Aorta (tissue), 5 donors: ENCODE measurements at regions not wholly inside any gene's neighbourhood (a gene's known extent, or its start where the extent isn't known, plus 50 kb on each side); places are given as distances from the start of the nearest gene placed in this dataset.

ENCODE experiments used
- ATAC-seq: fragments of 200-7000 bp; cut with Tn5 transposase; one replicate; pipeline ENCODE4 v1.9.1; 2022; ENCODE audit warnings: moderate library complexity; ENCODE audit not compliant: low FRiP score
- DNase-seq, 2 donors: peaks; one replicate each; pipeline ENCODE4 v3.0.0-alpha.2; 2020
- H3K27ac ChIP-seq, 2 donors: one replicate each; pipeline ENCODE4 v1.5.1; 2013; ENCODE audit warnings: low read length in 2 of 2, mild to moderate bottlenecking in 2 of 2, moderate library complexity in 2 of 2, control low read depth in 1 of 2, inconsistent platforms in 1 of 2, low read depth in 1 of 2
- H3K27me3 ChIP-seq, 2 donors: one replicate each; pipeline ENCODE4 v1.6.1; 2013; ENCODE audit warnings: control low read depth in 1 of 2, low read length in 1 of 2, mild to moderate bottlenecking in 1 of 2, moderate library complexity in 1 of 2; ENCODE audit not compliant: insufficient read depth in 2 of 2, control insufficient read depth in 1 of 2
- H3K36me3 ChIP-seq, 2 donors: one replicate each; pipeline ENCODE4 v1.6.1; 2013; ENCODE audit warnings: control low read depth in 1 of 2, low read length in 1 of 2, mild to moderate bottlenecking in 1 of 2; ENCODE audit not compliant: insufficient read depth in 2 of 2, control insufficient read depth in 1 of 2
- H3K4me1 ChIP-seq, 2 donors: one replicate each; pipeline ENCODE4 v1.6.1; 2013; ENCODE audit warnings: low read length in 2 of 2, control low read depth in 1 of 2, mild to moderate bottlenecking in 1 of 2, moderate library complexity in 1 of 2; ENCODE audit not compliant: insufficient read depth in 2 of 2, control insufficient read depth in 1 of 2
- H3K4me3 ChIP-seq, 2 donors: one replicate each; pipeline ENCODE4 v1.5.1; 2013; ENCODE audit warnings: low read length in 2 of 2, control low read depth in 1 of 2, mild to moderate bottlenecking in 1 of 2
- H3K9me3 ChIP-seq: one replicate; pipeline ENCODE4 v1.6.1; 2013; ENCODE audit warnings: mild to moderate bottlenecking, low read length; ENCODE audit not compliant: control insufficient read depth
- WGBS, 2 donors: extraction: QIAGEN DNeasy Blood & Tissue Kit; methylation state at CpG; one replicate each; pipeline ENCODE4 v1.1.7; 2013; 5-methylcytosine and 5-hydroxymethylcytosine counted together
- intact Hi-C, 2 donors: fragments of 100-400 bp; cut with DNase I; formaldehyde crosslinking; loops; one replicate each; pipeline versions ENCODE4 v1.14.2 to v1.15.0; 2022
- donor health status: healthy with polysubstance abuse.
- donor health status: Bipolar disorder and iron deficiency.
- donor health status: DM: no; HTN: no; CAD: no.
- donor health status: DM: no; HTN: no; CAD: no.
- donor health status: DM: yes; HTN: yes; CAD: no.

DNA sequence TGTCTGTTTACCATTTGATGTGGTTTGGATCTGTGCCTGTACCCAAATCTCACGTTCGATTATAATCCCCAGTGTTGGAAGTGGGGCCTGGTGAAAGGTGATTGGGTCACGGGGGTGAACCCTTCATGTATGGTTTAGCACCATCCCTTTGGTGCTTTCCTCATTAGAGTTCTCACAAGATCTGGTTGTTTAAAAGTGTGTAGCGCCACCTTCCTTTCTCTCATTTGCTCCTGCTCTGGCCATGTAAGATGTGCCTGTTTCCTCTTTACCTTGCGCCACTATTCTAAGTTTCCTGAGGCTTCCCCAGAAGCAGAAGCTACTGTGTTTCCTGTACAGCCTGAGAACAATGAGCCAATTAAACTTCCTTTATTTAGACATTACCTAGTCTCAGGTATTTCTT is 610.7 kb upstream of the ADGRL3 start:
- intact Hi-C loops = no loop called here
- no peak for ATAC-seq
- Histone ChIP-seq H3K4me1 (peaks cover 0 to 3% of the 10 kb centered on the region in 2 donors), H3K27me3 (no peaks in the 10 kb centered on the region), H3K36me3 (no peaks in the 10 kb centered on the region), H3K27ac (no peak overlapping the region), H3K4me3 (no peak overlapping the region), H3K9me3 (no peaks in the 10 kb centered on the region)
- DNase-seq = no peak
- 75 to 88% methylated on average over 5 of the region's 5 CpGs for WGBS, 2 donors

DNA sequence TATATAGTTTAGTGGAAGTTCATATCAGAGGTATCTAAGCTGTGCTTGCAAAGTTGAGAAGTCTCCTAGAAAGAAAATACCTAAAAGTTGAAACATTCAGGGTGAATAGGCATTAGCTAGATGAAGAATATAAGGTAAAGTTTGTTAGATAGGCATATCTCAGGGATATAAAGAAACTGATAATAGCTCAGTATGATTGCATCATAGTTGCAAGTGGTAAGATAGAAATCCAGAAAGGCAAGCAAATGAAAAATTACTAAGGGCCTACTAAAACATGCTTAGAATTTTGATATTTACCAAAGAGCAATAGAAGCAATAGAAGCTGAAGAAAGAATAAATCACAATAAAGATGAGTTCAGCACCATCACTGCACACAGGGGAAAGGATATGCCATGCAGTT is 610.0 kb upstream of the ADGRL3 start:
- Histone ChIP-seq H3K9me3 (no peaks in the 10 kb centered on the region), H3K27ac (no peak overlapping the region)
- no peak for ATAC-seq

GRCh38 chr4:60605646-60606354 is 594.3 kb upstream of the ADGRL3 start:
- Histone ChIP-seq H3K4me3 (no peak overlapping the region), H3K9me3 (no peaks in the 10 kb centered on the region), H3K27me3 (no peaks in the 10 kb centered on the region), H3K27ac (no peak overlapping the region), H3K4me1 (no peaks in the 10 kb centered on the region), H3K36me3 (no peaks in the 10 kb centered on the region)
- intact Hi-C loops = no loop called here
- 31 to 41% methylated on average over 2 of the region's 2 CpGs for WGBS, 2 donors
- DNase-seq (no peak), ATAC-seq (no peak)

More for the DNA sequence above, 610.0 kb upstream of the ADGRL3 start:
- no peak for DNase-seq
- Histone ChIP-seq H3K4me1 (peaks cover 0 to 3% of the 10 kb centered on the region in 2 donors), H3K36me3 (no peaks in the 10 kb centered on the region), H3K4me3 (no peak overlapping the region), H3K27me3 (no peaks in the 10 kb centered on the region)
- intact Hi-C loops = no loop called here

GRCh38 chr4:60611762-60612496 is 588.2 kb upstream of the ADGRL3 start:
- Histone ChIP-seq H3K36me3 (peaks cover 0 to 2% of the 10 kb centered on the region in 2 donors), H3K4me3 (no peak overlapping the region), H3K9me3 (peaks cover 7% of the 10 kb centered on the region), H3K27ac (no peak overlapping the region), H3K27me3 (no peaks in the 10 kb centered on the region), H3K4me1 (no peaks in the 10 kb centered on the region)
- no peak for ATAC-seq
- WGBS, 2 donors = 95 to 98% methylated on average over 9 of the region's 9 CpGs
- intact Hi-C loops = no loop called here
- peak in 1 of 2 donors; percentile 46 for DNase-seq

DNA sequence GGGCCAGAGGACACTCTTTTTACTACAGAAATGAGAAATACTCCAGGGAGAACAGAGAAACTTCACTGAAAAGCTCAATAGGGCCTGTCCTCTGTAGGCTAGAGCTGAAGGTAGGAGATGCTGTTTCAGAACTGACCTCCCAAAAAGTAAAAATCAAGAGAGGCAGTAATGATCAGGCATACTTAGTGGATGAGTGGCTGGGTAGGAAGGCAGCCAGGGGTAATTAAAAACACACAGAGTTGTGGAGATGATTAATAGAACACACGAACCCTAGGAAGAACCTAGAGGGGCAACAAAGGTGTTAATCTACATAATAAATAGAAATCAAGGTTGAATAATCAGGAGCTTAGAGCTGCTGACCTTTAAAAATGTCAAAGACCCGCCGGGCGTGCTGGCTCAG is 582.4 kb upstream of the ADGRL3 start:
- DNase-seq (no peak), ATAC-seq (no peak)
- Histone ChIP-seq H3K4me1 (no peaks in the 10 kb centered on the region), H3K27me3 (no peaks in the 10 kb centered on the region), H3K4me3 (no peak overlapping the region), H3K9me3 (peaks cover 7% of the 10 kb centered on the region), H3K36me3 (peaks cover 0 to 2% of the 10 kb centered on the region in 2 donors), H3K27ac (no peak overlapping the region)
- WGBS, 2 donors = 95 to 98% methylated on average over 4 of the region's 4 CpGs
- intact Hi-C loops = no loop called here

DNA sequence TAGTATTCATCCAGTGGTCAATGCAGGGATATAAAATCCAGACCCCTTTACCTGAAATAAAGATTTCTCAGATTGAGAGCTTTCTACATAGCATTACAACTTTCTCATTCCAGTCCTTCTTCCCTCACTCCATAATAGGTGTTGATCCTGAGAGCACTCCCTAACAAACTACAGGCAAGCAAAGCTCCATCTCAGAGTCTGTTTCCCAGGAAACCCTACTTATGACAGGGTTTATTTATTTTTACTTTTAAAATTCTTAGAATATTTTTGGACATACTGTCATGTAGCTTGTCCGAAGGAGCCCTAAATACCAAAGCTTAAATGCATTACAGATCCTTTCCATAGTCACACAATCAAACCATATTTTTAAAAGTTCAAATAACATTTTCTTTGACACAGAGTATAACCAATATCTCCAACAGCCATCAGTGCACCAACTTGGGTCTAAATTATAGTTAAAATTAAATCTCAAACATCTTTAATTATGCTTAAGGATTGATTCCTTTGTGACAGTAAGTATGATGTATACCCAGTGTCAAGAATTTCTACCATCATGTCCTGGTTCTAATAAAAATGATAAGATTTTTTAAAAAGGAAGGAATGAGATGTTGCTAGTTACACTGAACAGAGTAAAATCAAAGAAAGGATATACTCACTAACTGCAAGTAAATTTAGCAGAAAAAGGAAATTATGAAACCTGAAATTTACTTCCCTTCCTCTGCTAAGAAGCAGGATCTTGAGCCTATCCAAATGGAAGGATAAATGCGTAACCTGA is 580.4 kb upstream of the ADGRL3 start:
- intact Hi-C loops = no loop called here

DNA sequence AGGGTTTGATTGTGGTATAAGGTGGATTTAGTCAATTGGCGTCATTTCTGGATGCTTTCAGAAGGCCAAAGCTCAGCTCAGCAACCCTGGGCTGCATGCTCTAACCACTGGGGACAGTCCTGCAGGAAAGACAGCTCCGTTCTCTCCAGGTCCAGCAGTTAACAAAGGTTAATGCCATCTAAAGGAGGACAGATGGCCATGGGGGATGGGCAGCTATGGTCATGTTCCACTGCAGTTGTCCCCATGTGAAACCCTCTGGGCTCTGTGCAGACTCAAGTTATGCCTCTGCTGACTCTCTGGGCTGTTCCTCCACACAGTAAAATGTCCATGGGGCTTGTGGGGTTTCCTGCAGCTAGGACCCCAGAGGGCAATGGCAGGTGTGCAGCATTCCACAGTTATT is 562.1 kb upstream of the ADGRL3 start:
- 93 to 98% methylated on average over 2 of the region's 2 CpGs for WGBS, 2 donors
- Histone ChIP-seq H3K27ac (no peak overlapping the region), H3K36me3 (no peaks in the 10 kb centered on the region), H3K4me1 (no peaks in the 10 kb centered on the region), H3K4me3 (no peak overlapping the region), H3K9me3 (peaks cover 3% of the 10 kb centered on the region), H3K27me3 (no peaks in the 10 kb centered on the region)
- intact Hi-C loops = no loop called here
- ATAC-seq = no peak
- no peak for DNase-seq

More for the DNA sequence above, 580.4 kb upstream of the ADGRL3 start:
- Histone ChIP-seq H3K27me3 (no peaks in the 10 kb centered on the region), H3K36me3 (peaks cover 0 to 2% of the 10 kb centered on the region in 2 donors), H3K27ac (peak overlapping the region in 1 of 2 donors; percentile 57), H3K9me3 (peaks cover 7% of the 10 kb centered on the region), H3K4me1 (no peaks in the 10 kb centered on the region), H3K4me3 (no peak overlapping the region)
- no peak for DNase-seq
- WGBS, 2 donors = 51% methylated on average over 2 of the region's 2 CpGs
- ATAC-seq = no peak

- no peaks in the 10 kb centered on the region for H3K36me3 ChIP-seq
- ATAC-seq (no peak), DNase-seq (no peak)
- intact Hi-C loops = no loop called here
- H3K4me3 ChIP-seq = no peak overlapping the region
- no peaks in the 10 kb centered on the region for H3K27me3 ChIP-seq
- H3K27ac ChIP-seq = no peak overlapping the region
- no peaks in the 10 kb centered on the region for H3K4me1 ChIP-seq
- 91 to 94% methylated on average over 2 of the region's 2 CpGs for WGBS, 2 donors
- H3K9me3 ChIP-seq = no peaks in the 10 kb centered on the region
These were observed 551.4 kb upstream of the ADGRL3 start for GRCh38 chr4:60648774-60649173.
